Progenitor cell of endocrine pancreas (in vitro differentiated cells): ENCODE measurements at regions not wholly inside any gene's neighbourhood (a gene's known extent, or its start where the extent isn't known, plus 50 kb on each side); places are given as distances from the start of the nearest gene placed in this dataset.

Experiments
- DNase-seq: peaks from one replicate; pipeline ENCODE4 v3.0.0; 2021; ENCODE audit warnings: low spot score; ENCODE audit not compliant: unreplicated experiment
- H3K27ac Mint-ChIP-seq: 2 replicates; pipeline ENCODE4 v1.8.0; 2021; ENCODE audit warnings: mild to moderate bottlenecking, moderate library complexity, mixed read lengths
- H3K27me3 Mint-ChIP-seq: 2 replicates; pipeline ENCODE4 v1.8.0; 2021; ENCODE audit warnings: mixed read lengths
- H3K36me3 Mint-ChIP-seq: 2 replicates; pipeline ENCODE4 v1.8.0; 2022; ENCODE audit warnings: mixed read lengths; ENCODE audit not compliant: insufficient read depth
- H3K4me1 Mint-ChIP-seq: 2 replicates; pipeline ENCODE4 v1.8.0; 2021; ENCODE audit warnings: low read depth, mixed read lengths
- H3K4me3 Mint-ChIP-seq: 2 replicates; pipeline ENCODE4 v1.8.0; 2021; ENCODE audit warnings: low read depth, mild to moderate bottlenecking, moderate library complexity, mixed read lengths
- H3K9me3 Mint-ChIP-seq: 2 replicates; pipeline ENCODE4 v1.8.0; 2021; ENCODE audit warnings: low read depth, mixed read lengths
- TF ChIP-seq, protein P1 (sequence below): fragments of 200-600 bp; sonication (generic); IDR thresholded peaks from one replicate; pipeline ENCODE4 v1.5.0; 2021; ENCODE audit warnings: antibody characterized with exemption, mild to moderate bottlenecking; ENCODE audit not compliant: unreplicated experiment

DNA sequence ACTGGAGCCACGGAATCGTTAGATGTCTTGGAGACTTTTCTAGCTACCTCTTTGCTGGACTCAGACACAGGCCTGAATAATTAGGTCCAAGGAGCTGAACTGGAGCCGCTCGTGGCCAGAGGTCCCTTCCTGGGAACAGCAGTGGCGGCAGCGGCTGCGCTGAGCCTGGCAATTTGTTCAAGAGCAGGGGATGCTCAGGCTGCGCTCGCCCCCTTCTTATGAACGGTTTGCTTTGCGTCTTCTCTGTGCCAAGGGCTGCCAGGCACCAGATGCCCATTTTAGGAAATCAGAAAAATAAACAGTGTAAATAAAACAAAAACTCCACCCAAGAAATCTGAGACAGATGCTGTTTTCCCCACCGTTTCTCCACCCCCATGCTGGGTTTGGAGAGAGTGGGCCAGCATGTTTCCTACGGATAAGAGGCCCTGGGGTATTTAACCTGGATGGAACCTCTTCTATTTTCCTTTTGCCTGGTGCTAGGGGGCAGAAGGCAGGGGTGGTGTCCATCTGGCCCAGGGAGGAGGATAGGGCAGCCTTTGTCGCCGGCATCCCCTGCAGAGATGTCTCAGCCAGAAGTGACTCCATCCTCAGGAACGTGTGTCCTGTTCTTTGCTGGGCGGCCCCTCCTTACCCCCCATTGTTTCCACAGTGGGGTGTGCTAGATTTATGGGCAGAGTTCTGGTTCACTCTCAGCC is 163.4 kb downstream of the SEC14L1 start:
- H3K9me3 Mint-ChIP-seq: no peaks in the 10 kb centered on the region
- no peak overlapping the region for H3K4me3 Mint-ChIP-seq
- peaks cover 16% of the 10 kb centered on the region for H3K4me1 Mint-ChIP-seq
- H3K27me3 Mint-ChIP-seq: no peaks in the 10 kb centered on the region
- H3K36me3 Mint-ChIP-seq: no peaks in the 10 kb centered on the region
- DNase-seq: no peak
- TF ChIP-seq, protein P1, sequence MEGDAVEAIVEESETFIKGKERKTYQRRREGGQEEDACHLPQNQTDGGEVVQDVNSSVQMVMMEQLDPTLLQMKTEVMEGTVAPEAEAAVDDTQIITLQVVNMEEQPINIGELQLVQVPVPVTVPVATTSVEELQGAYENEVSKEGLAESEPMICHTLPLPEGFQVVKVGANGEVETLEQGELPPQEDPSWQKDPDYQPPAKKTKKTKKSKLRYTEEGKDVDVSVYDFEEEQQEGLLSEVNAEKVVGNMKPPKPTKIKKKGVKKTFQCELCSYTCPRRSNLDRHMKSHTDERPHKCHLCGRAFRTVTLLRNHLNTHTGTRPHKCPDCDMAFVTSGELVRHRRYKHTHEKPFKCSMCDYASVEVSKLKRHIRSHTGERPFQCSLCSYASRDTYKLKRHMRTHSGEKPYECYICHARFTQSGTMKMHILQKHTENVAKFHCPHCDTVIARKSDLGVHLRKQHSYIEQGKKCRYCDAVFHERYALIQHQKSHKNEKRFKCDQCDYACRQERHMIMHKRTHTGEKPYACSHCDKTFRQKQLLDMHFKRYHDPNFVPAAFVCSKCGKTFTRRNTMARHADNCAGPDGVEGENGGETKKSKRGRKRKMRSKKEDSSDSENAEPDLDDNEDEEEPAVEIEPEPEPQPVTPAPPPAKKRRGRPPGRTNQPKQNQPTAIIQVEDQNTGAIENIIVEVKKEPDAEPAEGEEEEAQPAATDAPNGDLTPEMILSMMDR: no peak
- H3K27ac Mint-ChIP-seq: peak overlapping the region; percentile 10

DNA sequence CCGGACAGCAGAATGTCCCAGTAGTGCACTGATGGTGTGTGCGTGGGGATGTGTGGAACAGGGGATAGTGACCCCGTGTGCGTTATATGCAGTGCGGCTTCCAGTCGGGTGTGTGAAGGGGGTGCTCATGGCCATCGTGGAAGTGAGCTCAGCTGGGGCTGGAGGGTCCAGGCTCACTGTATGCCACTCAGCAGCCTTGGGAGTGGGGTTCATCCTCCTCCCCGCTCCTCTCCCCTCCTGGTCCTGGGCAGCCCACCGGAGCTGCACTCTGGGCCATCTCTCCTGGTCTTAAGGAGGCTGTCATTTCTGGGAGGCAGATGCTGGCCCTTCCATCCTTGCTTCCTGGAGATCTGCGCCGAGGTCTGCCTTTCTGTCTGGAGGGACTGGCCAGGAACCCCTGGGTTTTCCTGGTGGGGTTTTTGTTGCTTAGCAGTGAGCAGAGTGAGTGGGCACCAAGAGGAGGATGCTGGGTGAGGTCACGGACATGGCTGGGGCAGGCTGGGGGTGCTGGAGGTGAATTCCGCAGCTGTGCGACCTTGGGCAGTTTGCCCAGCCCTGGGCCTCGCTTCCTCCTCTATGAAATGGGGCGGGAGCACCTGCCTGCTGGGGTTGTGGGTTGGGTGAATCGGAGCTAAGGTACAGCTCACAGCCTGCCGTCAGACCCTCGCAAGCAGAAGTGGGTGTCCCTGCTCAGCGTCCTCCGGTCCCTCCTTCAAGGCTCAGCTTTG is 164.1 kb downstream of the SEC14L1 start:
- no peaks in the 10 kb centered on the region for H3K9me3 Mint-ChIP-seq
- no peak overlapping the region for H3K4me3 Mint-ChIP-seq
- TF ChIP-seq, protein P1: no peak
- H3K36me3 Mint-ChIP-seq: no peaks in the 10 kb centered on the region
- no peak overlapping the region for H3K27ac Mint-ChIP-seq
- DNase-seq: no peak
- no peaks in the 10 kb centered on the region for H3K27me3 Mint-ChIP-seq
- peaks cover 16% of the 10 kb centered on the region for H3K4me1 Mint-ChIP-seq

DNA sequence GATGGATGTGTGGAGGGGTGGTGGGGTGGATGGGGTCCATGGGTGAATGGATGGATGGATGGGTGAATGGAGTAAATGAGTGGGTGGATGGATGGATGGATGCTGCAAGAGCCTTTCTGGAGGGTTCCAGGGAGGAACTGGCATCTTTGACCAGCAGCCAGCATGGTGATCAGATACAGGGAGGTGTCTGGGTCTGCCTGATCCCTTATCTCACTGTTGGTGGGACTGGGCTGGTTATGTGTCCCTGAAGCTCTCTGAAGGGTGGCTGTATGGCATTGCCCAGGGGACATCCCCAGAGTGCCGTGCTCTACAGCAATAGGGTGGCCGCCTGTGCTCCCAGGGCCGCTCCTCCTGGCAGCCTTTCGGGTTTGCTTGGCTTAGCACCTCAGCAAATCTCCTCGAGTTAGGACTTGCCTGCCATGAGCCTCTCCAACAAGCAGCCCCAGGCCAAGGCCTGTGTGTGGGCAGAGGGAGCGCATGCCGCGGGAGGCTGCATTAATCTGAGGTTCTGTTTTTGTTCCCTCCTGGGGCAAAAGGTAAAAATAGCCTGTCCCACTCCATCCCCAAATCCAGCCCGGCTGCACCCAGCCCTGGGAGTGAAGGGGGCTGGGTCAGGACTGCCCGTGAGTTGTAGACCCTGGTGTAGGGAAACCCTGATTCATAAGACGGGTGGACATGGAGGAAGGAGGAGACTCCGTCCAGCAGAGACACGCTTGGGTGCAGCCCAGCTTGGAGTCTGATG is 165.4 kb downstream of the SEC14L1 start:
- TF ChIP-seq, protein P1: no peak
- Mint-ChIP-seq H3K27me3 (no peaks in the 10 kb centered on the region), H3K4me3 (no peak overlapping the region), H3K27ac (no peak overlapping the region), H3K36me3 (peaks cover 4% of the 10 kb centered on the region), H3K4me1 (peaks cover 14% of the 10 kb centered on the region), H3K9me3 (no peaks in the 10 kb centered on the region)
- DNase-seq: no peak

DNA sequence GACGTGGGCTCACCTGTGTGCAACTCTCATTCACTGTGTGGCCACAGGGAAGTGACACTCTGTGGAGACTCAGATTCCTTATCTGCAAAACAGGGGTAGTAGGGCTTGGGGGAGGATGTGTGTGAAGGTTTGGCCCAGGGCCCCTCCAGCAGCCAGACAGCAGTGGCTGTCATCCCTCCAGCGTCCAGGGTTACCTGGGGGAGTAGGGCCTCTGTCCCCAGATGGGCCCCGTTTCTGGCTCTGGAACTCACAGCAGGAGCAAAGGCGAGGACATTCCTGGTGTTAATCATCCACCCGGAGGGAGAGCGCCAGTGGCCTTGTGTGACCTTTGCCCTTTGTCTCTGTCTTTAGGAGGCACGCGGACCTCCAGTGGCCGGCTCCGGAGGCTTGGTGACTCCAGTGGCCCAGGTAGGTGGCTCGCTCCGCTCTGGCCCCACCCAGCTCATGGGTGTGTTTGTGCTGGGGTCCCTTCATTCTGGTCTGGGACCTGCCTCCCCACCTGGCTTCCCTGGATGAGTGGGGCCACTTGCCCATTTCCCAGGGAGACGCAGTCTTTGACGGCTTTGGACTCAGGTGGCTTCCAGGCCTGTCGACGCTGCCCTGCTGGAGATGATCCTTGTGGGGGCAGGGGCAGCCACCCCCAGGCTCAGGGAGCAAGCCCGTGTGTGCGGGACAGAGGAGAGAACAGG is 166.2 kb downstream of the SEC14L1 start:
- peaks cover 6% of the 10 kb centered on the region for H3K36me3 Mint-ChIP-seq
- H3K4me3 Mint-ChIP-seq: no peak overlapping the region
- peak overlapping the region; percentile 59 for H3K27ac Mint-ChIP-seq
- H3K9me3 Mint-ChIP-seq: no peaks in the 10 kb centered on the region
- DNase-seq: no peak
- TF ChIP-seq, protein P1: no peak
- peaks cover 13% of the 10 kb centered on the region for H3K4me1 Mint-ChIP-seq
- no peaks in the 10 kb centered on the region for H3K27me3 Mint-ChIP-seq
